ENCODE measurements at regions not wholly inside any gene's neighbourhood (a gene's known extent, or its start where the extent isn't known, plus 50 kb on each side); places are given as distances from the start of the nearest gene placed in this dataset.

DNA sequence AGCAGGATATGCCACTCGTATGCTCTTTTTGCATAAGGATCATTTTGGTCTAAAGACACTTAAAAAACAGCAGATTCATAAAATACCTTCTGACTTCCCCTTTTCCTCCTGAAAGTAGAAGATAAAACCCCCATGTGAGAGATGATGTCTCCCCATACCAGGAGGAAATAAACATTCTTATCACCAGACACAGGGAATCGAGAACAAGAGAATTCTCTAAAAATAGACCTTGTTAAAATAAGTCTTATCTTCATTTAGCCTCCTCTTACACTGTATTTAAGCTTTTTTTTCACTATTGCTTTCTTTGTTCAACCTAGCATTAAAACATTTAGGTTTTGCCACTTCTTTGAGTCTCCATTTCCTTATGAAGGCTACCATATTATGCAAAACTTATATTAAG, 709.3 kb downstream of the KCNT2 start (continued):
- peak; percentile 26; the same call in 1 of the 2 replicates for TF ChIP-seq ZNF592 (IDR thresholded peaks at IDR 0.05)
- TF ChIP-seq BDP1 (IDR thresholded peaks at IDR 0.05; ENCODE audit: insufficient read depth, insufficient read length) = no peak
- TF ChIP-seq POLR2A (conservative IDR thresholded peaks at IDR 0.05) = no peak
- TF ChIP-seq MCM3 (IDR thresholded peaks at IDR 0.05) = no peak
- no peak for TF ChIP-seq THRA (IDR thresholded peaks at IDR 0.05)
- no peak for TF ChIP-seq PTBP1 (IDR thresholded peaks at IDR 0.05; ENCODE audit: low read depth, low read length)
- TF ChIP-seq HMG20A (CRISPR knock-in tag; conservative IDR thresholded peaks at IDR 0.05) = no peak
- TF ChIP-seq C11orf30 (IDR thresholded peaks at IDR 0.05; ENCODE audit: low read depth) = peak; percentile 18; the same call in 1 of the 2 replicates
- TF ChIP-seq SMARCC2 (IDR thresholded peaks at IDR 0.05; ENCODE audit: low read depth) = peak; percentile 89
- peak in 1 of 2 experiments; percentile 65 for TF ChIP-seq AFF1 (IDR thresholded peaks at IDR 0.05; ENCODE audit: low read depth in 1 of 2, partially characterized antibody in 2 of 2)
- TF ChIP-seq POLR2AphosphoS5 (IDR thresholded peaks at IDR 0.05; ENCODE audit: control insufficient read depth, insufficient read depth, low read depth, low read length) = peak; percentile 88
- TF ChIP-seq SMAD1 (IDR thresholded peaks at IDR 0.05; ENCODE audit: low read depth, low read length, partially characterized antibody) = no peak
- no peak for TF ChIP-seq EZH2 (IDR thresholded peaks at IDR 0.05; ENCODE audit: borderline replicate concordance, low read depth, low read length)
- 0 out of 2 replicates have a peak, but pooled peaks have one; percentile 61 for TF ChIP-seq LCOR (CRISPR knock-in tag; IDR thresholded peaks at IDR 0.05)
- TF ChIP-seq ZC3H4 (CRISPR knock-in tag; IDR thresholded peaks at IDR 0.05; ENCODE audit: borderline replicate concordance) = no peak
- peak; percentile 93 for TF ChIP-seq TAL1 (IDR thresholded peaks at IDR 0.05)
- no peak for TF ChIP-seq CBX5 (IDR thresholded peaks at IDR 0.05; ENCODE audit: borderline replicate concordance, low read depth)
- TF ChIP-seq STAT5A (IDR thresholded peaks at IDR 0.05; ENCODE audit: borderline replicate concordance, low read length) = peak; percentile 90
- TF ChIP-seq MTA2 (IDR thresholded peaks at IDR 0.05; ENCODE audit: low read depth) = peak; percentile 83

Data from K562 (cell line).